Activated CD4-positive, alpha-beta memory T cell treated with anti-CD3 and anti-CD28 coated beads, Interleukin-2, amount 10 ng/mL, durations not matched to agents 7 days and 5 days (primary cell): ENCODE measurements at regions not wholly inside any gene's neighbourhood (a gene's known extent, or its start where the extent isn't known, plus 50 kb on each side); places are given as distances from the start of the nearest gene placed in this dataset.

ENCODE experiments used
- CTCF ChIA-PET: fragments of 350-600 bp; sonication (Branson Sonifier 250); formaldehyde crosslinking; loops from one replicate; lab custom pipeline; 2021; ENCODE audit warnings: antibody characterized with exemption, inconsistent platforms; lab: Charles Lee
- POLR2A ChIA-PET: fragments of 350-600 bp; sonication (Branson Sonifier 250); formaldehyde crosslinking; loops from one replicate; lab custom pipeline; 2021; ENCODE audit warnings: antibody characterized with exemption; lab: Charles Lee
- DNase-seq: peaks from one replicate; pipeline ENCODE4 v3.0.0-alpha.2; 2020
- H3K27ac Mint-ChIP-seq: one replicate; pipeline ENCODE4 v1.8.0; 2021; ENCODE audit warnings: mild to moderate bottlenecking, mixed read lengths
- H3K27me3 Mint-ChIP-seq: one replicate; pipeline ENCODE4 v1.8.0; 2021; ENCODE audit warnings: mixed read lengths
- H3K36me3 Mint-ChIP-seq: one replicate; pipeline ENCODE4 v1.8.0; 2021; ENCODE audit warnings: low read depth, mixed read lengths
- H3K4me1 Mint-ChIP-seq: one replicate; pipeline ENCODE4 v1.8.0; 2021; ENCODE audit warnings: mixed read lengths
- H3K4me3 Mint-ChIP-seq: one replicate; pipeline ENCODE4 v1.8.0; 2021; ENCODE audit warnings: mild to moderate bottlenecking, mixed read lengths
- H3K9me3 Mint-ChIP-seq: one replicate; pipeline ENCODE4 v1.8.0; 2021; ENCODE audit warnings: mixed read lengths

DNA sequence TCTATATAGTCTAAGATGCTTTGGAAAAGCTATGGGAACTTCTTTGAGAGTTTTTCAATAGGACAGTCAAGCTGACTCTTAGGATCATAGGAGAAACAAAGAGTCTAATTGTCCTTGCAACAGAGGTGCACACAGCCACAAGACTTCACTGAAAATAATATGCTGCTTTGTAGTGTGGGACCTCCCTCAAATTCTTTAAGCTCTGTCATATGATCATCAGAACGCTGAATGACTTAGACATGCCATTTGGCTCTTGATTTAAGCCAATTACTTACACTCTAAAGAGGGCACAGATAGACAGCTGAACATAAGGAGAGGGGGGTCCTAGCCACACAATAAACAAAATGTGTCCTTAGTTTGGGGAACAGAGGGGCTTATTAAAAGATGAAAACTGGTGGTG is 818.7 kb upstream of the GJE1 start:
- no peak overlapping the region for H3K4me3 Mint-ChIP-seq
- H3K27ac Mint-ChIP-seq = no peak overlapping the region
- H3K9me3 Mint-ChIP-seq = no peaks in the 10 kb centered on the region
- DNase-seq = no peak
- no peaks in the 10 kb centered on the region for H3K4me1 Mint-ChIP-seq
- H3K27me3 Mint-ChIP-seq = no peaks in the 10 kb centered on the region
- POLR2A ChIA-PET = no interaction called here
- no peaks in the 10 kb centered on the region for H3K36me3 Mint-ChIP-seq
- CTCF ChIA-PET = no interaction called here

DNA sequence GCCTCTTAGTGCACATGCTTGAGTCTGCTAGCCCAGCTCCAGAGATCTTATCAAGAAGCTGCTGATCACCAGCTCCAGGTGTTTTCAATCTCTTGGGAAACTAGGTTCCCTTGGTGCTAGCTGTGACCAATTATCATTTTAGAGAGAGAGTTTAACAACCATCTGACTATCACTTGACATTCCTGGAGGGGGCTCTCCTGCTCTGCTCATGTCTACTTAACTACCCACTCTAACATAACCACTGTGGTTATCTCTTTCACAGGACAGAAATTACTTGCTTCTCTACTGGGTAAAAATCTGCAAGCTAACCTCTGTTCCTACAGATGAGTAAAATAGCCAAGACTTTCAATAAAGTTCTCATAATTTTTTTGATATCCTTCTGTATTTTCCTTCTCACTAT is 823.4 kb upstream of the GJE1 start:
- H3K36me3 Mint-ChIP-seq = no peaks in the 10 kb centered on the region
- no peak overlapping the region for H3K27ac Mint-ChIP-seq
- POLR2A ChIA-PET = no interaction called here
- H3K27me3 Mint-ChIP-seq = no peaks in the 10 kb centered on the region
- CTCF ChIA-PET = no interaction called here
- DNase-seq = no peak
- H3K4me1 Mint-ChIP-seq = no peaks in the 10 kb centered on the region
- no peaks in the 10 kb centered on the region for H3K9me3 Mint-ChIP-seq
- H3K4me3 Mint-ChIP-seq = no peak overlapping the region

DNA sequence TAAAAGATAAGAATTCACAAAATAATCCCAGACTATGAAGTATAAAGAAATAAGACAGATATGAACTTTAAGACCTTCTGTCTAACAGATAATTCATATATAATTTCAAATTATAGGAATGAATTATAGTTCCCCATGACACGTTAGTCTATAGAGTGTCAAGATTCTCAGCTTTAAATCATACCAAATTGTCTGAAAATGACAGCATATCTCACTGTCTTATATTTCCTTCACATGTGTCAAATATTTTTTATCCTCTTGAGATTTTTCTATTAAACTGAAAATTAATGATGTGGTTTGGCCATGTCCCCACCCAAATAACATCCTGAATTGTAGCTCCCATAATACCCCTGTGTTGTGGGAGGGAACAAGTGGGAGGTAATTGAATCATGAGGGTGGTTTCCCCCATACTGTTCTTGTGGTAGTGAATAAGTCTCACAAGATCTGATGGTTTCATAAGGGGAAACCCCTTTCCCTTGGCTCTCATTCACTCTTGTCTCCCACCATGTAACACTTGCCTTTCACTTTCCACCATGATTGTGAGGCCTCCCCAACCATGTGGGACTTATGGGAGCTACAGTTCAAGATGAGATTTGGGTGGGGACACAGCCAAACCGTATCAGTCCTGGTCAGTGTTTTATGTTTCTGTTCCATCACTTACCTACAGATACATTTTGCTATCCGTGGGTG is 825.3 kb upstream of the GJE1 start:
- no peak overlapping the region for H3K27ac Mint-ChIP-seq
- POLR2A ChIA-PET = no interaction called here
- H3K4me1 Mint-ChIP-seq = no peaks in the 10 kb centered on the region
- H3K4me3 Mint-ChIP-seq = no peak overlapping the region
- H3K27me3 Mint-ChIP-seq = no peaks in the 10 kb centered on the region
- no peaks in the 10 kb centered on the region for H3K9me3 Mint-ChIP-seq
- CTCF ChIA-PET = no interaction called here
- no peak for DNase-seq
- no peaks in the 10 kb centered on the region for H3K36me3 Mint-ChIP-seq

DNA sequence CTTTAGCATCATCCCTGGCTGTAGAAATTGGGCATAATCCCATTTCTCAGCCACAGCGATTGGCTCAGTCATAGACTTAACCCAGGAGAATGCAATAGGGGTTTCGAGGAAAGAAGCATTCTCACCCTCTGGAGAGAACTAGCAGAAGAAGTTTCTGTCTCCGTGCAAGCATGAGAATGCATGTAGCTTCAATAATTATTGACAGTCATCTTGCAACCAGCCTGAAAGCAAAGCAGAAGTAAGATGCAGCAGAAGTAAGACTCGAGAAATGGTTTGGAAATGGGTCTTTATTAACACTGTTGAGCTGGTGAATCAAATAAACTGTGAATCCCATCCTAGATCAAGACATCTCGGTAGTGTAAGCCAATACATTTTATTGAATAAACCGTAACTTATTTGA is 828.8 kb upstream of the GJE1 start:
- no peaks in the 10 kb centered on the region for H3K27me3 Mint-ChIP-seq

DNA sequence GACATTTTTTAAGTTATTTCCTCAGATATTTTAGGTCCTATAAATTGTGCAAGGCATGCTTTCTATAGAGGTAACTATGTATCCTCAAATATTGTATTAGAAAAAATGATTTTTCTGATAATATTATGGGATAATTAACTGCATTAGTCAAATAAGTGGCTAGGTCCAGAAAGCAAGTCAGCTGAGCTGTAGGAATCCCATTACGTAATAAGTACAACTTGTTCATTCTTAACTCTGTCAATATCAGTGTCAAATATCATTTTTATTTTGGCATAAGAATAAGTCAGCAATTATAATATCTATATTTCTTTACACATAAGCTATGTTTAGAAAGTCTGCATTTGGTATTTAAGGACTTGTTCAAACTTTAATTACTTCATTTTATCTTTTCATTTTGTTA is 830.9 kb upstream of the GJE1 start:
- ChIA-PET POLR2A (no interaction called here), CTCF (no interaction called here)
- no peak overlapping the region for H3K4me3 Mint-ChIP-seq
- no peak for DNase-seq
- no peak overlapping the region for H3K27ac Mint-ChIP-seq
- no peaks in the 10 kb centered on the region for H3K9me3 Mint-ChIP-seq
- H3K27me3 Mint-ChIP-seq = no peaks in the 10 kb centered on the region
- H3K36me3 Mint-ChIP-seq = no peaks in the 10 kb centered on the region
- no peaks in the 10 kb centered on the region for H3K4me1 Mint-ChIP-seq

More for the DNA sequence above, 828.8 kb upstream of the GJE1 start:
- Mint-ChIP-seq H3K36me3 (no peaks in the 10 kb centered on the region), H3K4me3 (no peak overlapping the region), H3K27ac (no peak overlapping the region), H3K9me3 (no peaks in the 10 kb centered on the region), H3K4me1 (no peaks in the 10 kb centered on the region)
- DNase-seq = no peak
- ChIA-PET CTCF (no interaction called here), POLR2A (no interaction called here)

DNA sequence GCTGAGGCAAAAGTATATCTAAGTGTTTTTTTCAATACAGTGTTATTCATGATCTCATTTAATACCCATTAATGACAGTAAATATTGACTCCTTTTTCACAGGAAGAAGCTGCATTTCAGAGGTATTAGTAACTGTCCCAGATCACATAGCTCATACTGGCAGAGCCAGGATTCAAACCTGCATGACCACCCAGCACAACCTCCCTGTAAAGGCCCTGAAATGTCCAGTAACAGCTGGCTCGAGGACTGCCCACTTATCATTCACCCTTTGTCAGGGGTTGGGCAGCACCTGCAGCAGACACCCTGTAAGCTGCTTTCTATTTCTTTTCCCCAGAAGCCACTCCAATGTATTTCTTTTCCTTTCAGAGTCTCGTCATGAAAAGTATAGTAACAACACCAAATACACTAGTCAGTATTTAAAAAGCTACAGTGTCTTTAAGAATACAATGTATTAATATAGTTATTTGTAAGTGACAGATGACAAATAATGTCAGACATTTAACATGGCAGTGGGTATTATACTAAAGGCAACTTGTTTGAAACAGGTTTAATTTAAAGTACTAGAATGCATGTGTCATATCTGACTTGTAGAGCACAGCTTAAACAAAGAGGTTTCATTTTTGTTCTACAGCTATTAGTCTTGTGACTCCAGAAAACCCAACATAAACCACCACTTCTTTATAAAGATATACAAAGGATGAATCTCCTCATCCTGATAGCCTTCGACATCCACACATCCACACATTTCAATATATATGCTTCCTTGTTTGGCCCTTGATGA is 841.6 kb upstream of the GJE1 start:
- no peak for DNase-seq
- ChIA-PET POLR2A (no interaction called here), CTCF (no interaction called here)
- Mint-ChIP-seq H3K36me3 (no peaks in the 10 kb centered on the region), H3K27me3 (no peaks in the 10 kb centered on the region), H3K27ac (no peak overlapping the region), H3K4me3 (no peak overlapping the region), H3K9me3 (no peaks in the 10 kb centered on the region), H3K4me1 (no peaks in the 10 kb centered on the region)

DNA sequence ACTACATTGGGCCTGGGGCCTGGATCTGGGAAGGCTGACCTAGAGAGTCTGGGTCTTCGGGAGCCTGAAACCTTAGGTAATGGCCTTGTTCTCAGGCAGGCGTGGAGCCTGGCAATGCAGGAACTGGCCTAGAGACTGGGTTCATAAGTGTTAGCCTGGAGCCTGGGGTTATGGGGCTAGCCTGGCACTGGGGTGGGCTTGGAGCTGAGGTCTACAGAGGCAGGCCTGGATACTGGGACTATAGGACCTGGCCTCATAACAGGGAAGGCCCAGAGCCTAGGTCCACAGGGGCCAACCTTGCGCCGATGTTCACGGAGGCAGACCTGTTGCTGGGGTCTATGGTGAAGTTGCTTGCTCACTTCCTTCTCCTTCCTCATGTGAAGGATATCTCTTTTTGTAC is 843.8 kb upstream of the GJE1 start:
- DNase-seq = no peak
- no peak overlapping the region for H3K27ac Mint-ChIP-seq
- no peaks in the 10 kb centered on the region for H3K4me1 Mint-ChIP-seq
- no peaks in the 10 kb centered on the region for H3K9me3 Mint-ChIP-seq
- H3K4me3 Mint-ChIP-seq = no peak overlapping the region
- ChIA-PET POLR2A (no interaction called here), CTCF (no interaction called here)
- H3K27me3 Mint-ChIP-seq = no peaks in the 10 kb centered on the region
- H3K36me3 Mint-ChIP-seq = no peaks in the 10 kb centered on the region

DNA sequence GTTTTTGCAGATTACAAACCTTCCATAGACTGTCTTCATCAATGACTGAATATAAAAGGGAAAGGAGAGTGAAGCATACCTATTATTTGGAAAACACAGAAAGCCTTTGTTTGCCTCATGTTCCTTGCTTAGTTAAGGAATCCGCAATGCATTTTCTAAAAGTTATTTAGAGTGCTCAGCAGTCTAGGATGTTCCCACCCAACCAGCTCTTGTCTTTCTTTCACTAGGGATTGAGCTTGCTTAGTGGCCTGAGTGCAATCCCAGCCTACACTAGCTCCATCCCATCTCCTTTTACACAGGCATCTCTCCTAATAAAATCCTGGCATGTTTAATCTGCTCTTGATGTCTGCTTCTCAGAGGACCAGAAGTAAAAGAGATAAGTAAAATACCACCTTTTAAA is 850.5 kb upstream of the GJE1 start:
- Mint-ChIP-seq H3K4me3 (no peak overlapping the region), H3K27ac (no peak overlapping the region), H3K4me1 (no peaks in the 10 kb centered on the region)

DNA sequence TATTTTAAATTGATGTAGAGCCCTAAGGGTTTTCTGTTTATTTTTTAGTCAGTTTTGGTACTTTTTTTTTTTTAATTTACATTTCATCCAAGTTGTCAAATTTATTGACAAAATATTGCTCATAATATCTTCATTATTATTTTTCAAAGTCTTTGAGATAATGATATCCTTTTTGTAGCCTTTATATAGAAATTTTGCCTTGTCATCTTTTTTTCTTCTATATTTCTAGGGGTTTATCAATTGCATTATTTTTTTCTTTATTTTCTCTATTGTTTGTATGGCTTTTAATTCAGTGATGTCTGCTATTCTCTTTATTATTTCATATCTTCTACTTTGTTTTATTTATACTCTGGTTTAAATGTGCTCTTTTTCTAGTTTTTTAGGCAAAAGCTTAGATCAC is 863.0 kb upstream of the GJE1 start:
- Mint-ChIP-seq H3K4me1 (no peaks in the 10 kb centered on the region), H3K4me3 (no peak overlapping the region), H3K27ac (no peak overlapping the region), H3K27me3 (no peaks in the 10 kb centered on the region), H3K36me3 (no peaks in the 10 kb centered on the region), H3K9me3 (no peaks in the 10 kb centered on the region)
- ChIA-PET POLR2A (no interaction called here), CTCF (no interaction called here)
- DNase-seq = no peak

More for the DNA sequence above, 850.5 kb upstream of the GJE1 start:
- ChIA-PET CTCF (no interaction called here), POLR2A (no interaction called here)
- H3K36me3 Mint-ChIP-seq = no peaks in the 10 kb centered on the region
- no peaks in the 10 kb centered on the region for H3K9me3 Mint-ChIP-seq
- no peaks in the 10 kb centered on the region for H3K27me3 Mint-ChIP-seq
- DNase-seq = no peak

DNA sequence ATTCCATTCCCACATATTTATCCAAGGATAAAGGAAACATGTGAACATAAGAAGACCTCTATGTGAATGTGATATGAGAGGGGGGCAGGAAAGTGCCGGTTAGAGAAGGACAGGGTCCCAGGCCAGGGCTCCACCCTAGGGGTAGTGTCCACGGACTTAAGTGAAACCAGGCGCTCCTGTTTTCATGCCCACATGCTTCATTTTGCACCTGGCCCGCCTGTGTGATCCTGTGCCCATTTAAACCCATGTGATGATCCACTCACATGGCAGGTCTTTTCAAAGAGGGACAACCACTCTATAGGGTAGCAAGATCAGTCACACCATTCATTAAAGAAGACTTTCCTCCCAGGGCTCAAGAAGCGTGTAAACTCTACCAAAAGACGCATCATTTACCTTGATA is 865.3 kb upstream of the GJE1 start:
- Mint-ChIP-seq H3K36me3 (no peaks in the 10 kb centered on the region), H3K4me3 (no peak overlapping the region), H3K9me3 (no peaks in the 10 kb centered on the region), H3K4me1 (no peaks in the 10 kb centered on the region), H3K27me3 (no peaks in the 10 kb centered on the region), H3K27ac (no peak overlapping the region)
- ChIA-PET POLR2A (no interaction called here), CTCF (no interaction called here)
- DNase-seq = no peak

DNA sequence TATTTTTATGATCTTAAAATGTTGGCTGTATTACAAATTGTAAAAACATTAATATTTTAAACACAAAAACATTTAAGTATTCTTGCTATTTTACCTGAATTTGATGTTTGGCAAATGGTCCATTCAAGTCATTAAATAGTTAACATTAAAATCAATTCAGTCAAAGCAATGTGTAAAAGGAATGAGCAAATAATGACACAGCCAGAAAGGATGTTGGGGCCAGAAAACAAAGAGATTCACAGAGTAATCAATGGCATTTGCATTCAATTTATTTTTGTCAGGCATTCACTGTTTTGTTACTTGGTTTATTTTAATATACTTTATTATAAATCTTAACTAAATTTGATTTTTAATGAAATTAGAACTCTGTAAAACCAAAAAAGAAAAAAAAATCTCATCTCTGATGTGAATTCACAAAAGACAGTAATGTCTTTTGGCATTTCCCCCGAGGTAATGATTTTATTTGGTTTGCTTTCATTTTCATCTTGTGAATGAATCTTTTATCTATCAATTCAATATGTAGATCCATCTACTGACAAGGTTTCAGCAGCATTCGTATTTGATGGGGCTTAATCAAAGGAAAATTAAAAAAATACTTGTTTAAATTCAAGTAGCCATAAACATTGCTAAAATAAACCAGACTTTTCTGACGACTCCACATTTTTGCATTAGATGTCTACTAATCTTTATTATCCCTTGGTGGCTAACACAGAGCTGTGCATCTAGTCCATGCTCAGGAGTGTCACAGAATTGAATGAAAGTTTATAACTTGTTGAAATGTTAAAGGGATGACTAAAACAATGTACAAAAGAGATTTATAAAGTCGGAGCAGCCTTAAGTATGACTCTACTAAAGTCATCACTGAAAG is 866.7 kb upstream of the GJE1 start:
- CTCF ChIA-PET = no interaction called here
- no peak for DNase-seq
- no peaks in the 10 kb centered on the region for H3K9me3 Mint-ChIP-seq
- no peak overlapping the region for H3K4me3 Mint-ChIP-seq
- H3K27me3 Mint-ChIP-seq = no peaks in the 10 kb centered on the region
- POLR2A ChIA-PET = no interaction called here
- no peaks in the 10 kb centered on the region for H3K4me1 Mint-ChIP-seq
- H3K36me3 Mint-ChIP-seq = no peaks in the 10 kb centered on the region
- no peak overlapping the region for H3K27ac Mint-ChIP-seq

DNA sequence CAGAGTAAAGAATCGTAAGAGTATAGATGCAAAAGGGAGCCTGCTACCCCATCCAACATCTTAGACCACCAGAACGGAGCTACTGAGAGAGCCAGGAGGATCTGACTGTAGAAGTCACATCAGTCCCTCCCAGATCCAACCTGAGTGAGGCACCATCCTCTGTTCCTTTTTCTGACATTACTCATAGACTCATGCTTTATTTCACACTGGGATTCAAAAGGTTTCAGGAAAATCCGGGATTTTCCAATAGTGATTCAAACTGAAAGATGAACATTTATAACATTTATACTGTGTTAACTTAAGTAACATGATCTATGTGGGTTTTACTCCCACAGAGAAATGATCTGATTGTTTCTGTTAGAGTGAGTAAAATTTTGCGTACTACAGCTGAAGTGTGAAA is 868.6 kb upstream of the GJE1 start:
- H3K9me3 Mint-ChIP-seq = no peaks in the 10 kb centered on the region
- H3K4me1 Mint-ChIP-seq = no peaks in the 10 kb centered on the region
- no peaks in the 10 kb centered on the region for H3K27me3 Mint-ChIP-seq
- no peak overlapping the region for H3K27ac Mint-ChIP-seq
- H3K4me3 Mint-ChIP-seq = no peak overlapping the region
- CTCF ChIA-PET = no interaction called here
- DNase-seq = no peak
- no peaks in the 10 kb centered on the region for H3K36me3 Mint-ChIP-seq
- POLR2A ChIA-PET = no interaction called here

DNA sequence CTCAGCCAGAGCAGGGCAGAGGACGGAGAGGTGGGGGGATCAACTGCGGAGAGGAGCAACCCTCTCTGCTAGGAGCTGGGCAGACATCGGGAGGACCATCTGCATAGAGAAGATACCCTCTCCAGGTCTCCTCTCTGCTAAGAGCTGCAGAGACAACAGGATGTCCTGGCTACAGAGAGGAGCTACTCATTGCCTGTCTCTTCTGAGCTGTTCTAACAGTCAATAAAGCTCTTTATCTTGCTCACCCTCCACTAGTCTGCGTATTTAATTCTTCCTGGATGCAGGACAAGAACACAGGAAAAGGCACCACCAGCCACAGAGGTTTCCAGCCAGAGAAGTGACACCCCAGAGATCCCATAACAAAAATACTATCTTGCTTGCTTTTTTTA is 871.1 kb upstream of the GJE1 start:
- POLR2A ChIA-PET = no interaction called here
- no peak overlapping the region for H3K27ac Mint-ChIP-seq
- no peak overlapping the region for H3K4me3 Mint-ChIP-seq
- DNase-seq = no peak
- no peaks in the 10 kb centered on the region for H3K36me3 Mint-ChIP-seq
- no peaks in the 10 kb centered on the region for H3K4me1 Mint-ChIP-seq
- CTCF ChIA-PET = no interaction called here
- H3K27me3 Mint-ChIP-seq = no peaks in the 10 kb centered on the region
- no peaks in the 10 kb centered on the region for H3K9me3 Mint-ChIP-seq
